Pancreas (tissue), 10 donors: ENCODE measurements at regions not wholly inside any gene's neighbourhood (a gene's known extent, or its start where the extent isn't known, plus 50 kb on each side); places are given as distances from the start of the nearest gene placed in this dataset.

ENCODE experiments used
- ATAC-seq, 4 donors: fragments of 200-7000 bp; cut with Tn5 transposase; one replicate each; pipeline versions ENCODE4 v1.8.0 to v1.9.1; 2020; ENCODE audit warnings: mild to moderate bottlenecking in 4 of 4, moderate library complexity in 4 of 4
- DNase-seq, 6 donors: peaks; one replicate each; pipeline ENCODE4 v3.0.0-alpha.2; 2020
- FAIRE-seq: peaks from 2 replicates; lab custom pipeline; 2012; peaks lifted over from hg19 to GRCh38; lab: Jason Lieb, UNC
- H3K27ac ChIP-seq, 4 donors: fragments of 200-600 bp; sonication (generic); 1 replicate in 3 of 4; 2 replicates in 1 of 4; pipeline versions ENCODE4 v1.5.0 to v1.8.0; 2020
- H3K27me3 ChIP-seq, 4 donors: fragments of 200-600 bp; one replicate each; pipeline ENCODE4 v1.8.0; 2021
- H3K36me3 ChIP-seq, 3 donors: fragments of 200-600 bp; sonication (generic) in 1 of 3; one replicate each; pipeline versions ENCODE4 v1.5.0 to v1.8.0; 2020 to 2021
- H3K4me1 ChIP-seq, 3 donors: fragments of 200-600 bp; one replicate each; pipeline ENCODE4 v1.8.0; 2021
- H3K4me3 ChIP-seq, 4 donors: fragments of 200-600 bp; sonication (generic) in 2 of 4; one replicate each; pipeline versions ENCODE4 v1.5.0 to v1.8.0; 2020 to 2021
- H3K9me3 ChIP-seq, 4 donors: fragments of 200-600 bp; one replicate each; pipeline ENCODE4 v1.8.0; 2021
- CTCF ChIP-seq, 4 donors: fragments of 200-600 bp; sonication (generic) in 3 of 4; IDR thresholded peaks; one replicate each; pipeline versions ENCODE4 v1.5.0 to v1.8.0; 2021; ENCODE audit warnings: antibody characterized with exemption in 4 of 4
- WGBS, 2 donors: extraction: QIAGEN DNeasy Blood & Tissue Kit; methylation state at CpG; one replicate each; pipeline ENCODE4 v1.1.7; 2013; 5-methylcytosine and 5-hydroxymethylcytosine counted together
- intact Hi-C, 3 donors: fragments of 100-400 bp; cut with DNase I; formaldehyde crosslinking; loops; one replicate each; pipeline versions ENCODE4 v1.11.1 to v1.14.2; 2022
- donor health status: healthy with polysubstance abuse.
- donor health status: DM: no; HTN: no; CAD: no; lungs with moderate emphysema.
- donor health status: DM: no; HTN: no; CAD: no.
- donor health status: control.
- donor health status: control.
- donor health status: Bipolar disorder and iron deficiency.
- donor health status: DM: yes; HTN: yes; CAD: no.
- donor health status: DM: no; HTN: no; CAD: no.
- donor health status: DM: no; HTN: no; CAD: no.
- donor health status: DM: yes; HTN: yes; CAD: no.

GRCh38 chr6:3593161-3593560, 136.3 kb upstream of the SLC22A23 start:
- FAIRE-seq: no peak

GRCh38 chr6:3592371-3592941, 135.6 kb upstream of the SLC22A23 start:
- no peak for DNase-seq
- no peaks in the 10 kb centered on the region for H3K4me1 ChIP-seq
- 77 to 91% methylated on average over 7 of the region's 7 CpGs for WGBS, 2 donors
- H3K4me3 ChIP-seq: no peak overlapping the region
- H3K27ac ChIP-seq: no peak overlapping the region
- H3K27me3 ChIP-seq: no peaks in the 10 kb centered on the region
- H3K9me3 ChIP-seq: no peaks in the 10 kb centered on the region
- no peaks in the 10 kb centered on the region for H3K36me3 ChIP-seq
- peak in 3 of 4 donors; percentile 21 to 80 (median 22) for ATAC-seq
- TF ChIP-seq CTCF (IDR thresholded peaks at IDR 0.05): no peak
- intact Hi-C loops: no loop called here
- FAIRE-seq: no peak

More at GRCh38 chr6:3593161-3593560, 136.3 kb upstream of the SLC22A23 start:
- Histone ChIP-seq H3K36me3 (no peaks in the 10 kb centered on the region), H3K27me3 (no peaks in the 10 kb centered on the region), H3K4me3 (no peak overlapping the region), H3K27ac (no peak overlapping the region), H3K9me3 (no peaks in the 10 kb centered on the region), H3K4me1 (no peaks in the 10 kb centered on the region)
- intact Hi-C loops: no loop called here
- no peak for ATAC-seq
- DNase-seq: no peak
- WGBS, 2 donors: 91 to 92% methylated on average over 6 of the region's 6 CpGs
- no peak for TF ChIP-seq CTCF (IDR thresholded peaks at IDR 0.05)

- intact Hi-C loops: no loop called here
- FAIRE-seq (no peak), ATAC-seq (no peak), DNase-seq (no peak)
- no peak for TF ChIP-seq CTCF (IDR thresholded peaks at IDR 0.05)
- WGBS, 2 donors: 71 to 80% methylated on average over 1 of the region's 1 CpG
- Histone ChIP-seq H3K4me3 (no peak overlapping the region), H3K36me3 (no peaks in the 10 kb centered on the region), H3K4me1 (no peaks in the 10 kb centered on the region), H3K27me3 (no peaks in the 10 kb centered on the region), H3K27ac (no peak overlapping the region), H3K9me3 (peaks cover 0 to 3% (median 0%) of the 10 kb centered on the region in 4 donors)
These were observed 135.1 kb upstream of the SLC22A23 start for GRCh38 chr6:3591970-3592369.

- no peak for FAIRE-seq
- Histone ChIP-seq H3K36me3 (no peaks in the 10 kb centered on the region), H3K27ac (no peak overlapping the region), H3K27me3 (no peaks in the 10 kb centered on the region), H3K4me3 (no peak overlapping the region), H3K4me1 (no peaks in the 10 kb centered on the region), H3K9me3 (peaks cover 0 to 3% (median 0%) of the 10 kb centered on the region in 4 donors)
- intact Hi-C loops: no loop called here
- no peak for ATAC-seq
- no peak for TF ChIP-seq CTCF (IDR thresholded peaks at IDR 0.05)
- no peak for DNase-seq
These were observed 130.8 kb upstream of the SLC22A23 start for GRCh38 chr6:3587660-3588059.

GRCh38 chr6:3585320-3585935, 128.6 kb upstream of the SLC22A23 start:
- Histone ChIP-seq H3K27ac (no peak overlapping the region), H3K36me3 (no peaks in the 10 kb centered on the region), H3K4me1 (no peaks in the 10 kb centered on the region), H3K4me3 (no peak overlapping the region), H3K27me3 (no peaks in the 10 kb centered on the region), H3K9me3 (peaks cover 0 to 3% (median 0%) of the 10 kb centered on the region in 4 donors)
- WGBS, 2 donors: 69 to 87% methylated on average over 5 of the region's 5 CpGs
- FAIRE-seq (no peak), ATAC-seq (peak in 1 of 4 donors; percentile 20), DNase-seq (no peak)
- TF ChIP-seq CTCF (IDR thresholded peaks at IDR 0.05): no peak
- intact Hi-C loops: no loop called here
